PC-3 (cell line): ENCODE measurements at regions not wholly inside any gene's neighbourhood (a gene's known extent, or its start where the extent isn't known, plus 50 kb on each side); places are given as distances from the start of the nearest gene placed in this dataset.

Source experiments
- ATAC-seq: fragments of 200-7000 bp; cut with Tn5 transposase; 2 replicates; pipeline ENCODE4 v1.9.1; 2020; ENCODE audit warnings: mild to moderate bottlenecking, moderate library complexity
- BruUV-seq: library from RNA; stranded (reverse); fragments of 400-500 nt; replicated peaks from 2 replicates; lab custom pipeline; 2021; lab: Mats Ljungman, UMichigan
- CTCF ChIA-PET: fragments of 300-600 bp; sonication (Branson Sonifier 250); formaldehyde crosslinking; loops from one replicate; lab custom pipeline; 2022; ENCODE audit warnings: antibody characterized with exemption; lab: Charles Lee
- POLR2A ChIA-PET: fragments of 300-600 bp; sonication (Branson Sonifier 250); formaldehyde crosslinking; loops from one replicate; lab custom pipeline; 2022; ENCODE audit warnings: antibody characterized with exemption; ENCODE audit not compliant: unreplicated experiment; lab: Charles Lee
- DNase-seq: peaks from one replicate; pipeline ENCODE4 v3.0.0-alpha.2; 2015
- H2AFZ ChIP-seq: fragments of 300-600 bp; sonication (generic); 2 replicates; pipeline ENCODE4 v1.6.0; 2016; ENCODE audit warnings: antibody characterized with exemption, low read length
- H3F3A ChIP-seq: fragments of 300-600 bp; sonication (generic); one replicate; pipeline ENCODE4 v1.6.0; 2017; ENCODE audit warnings: antibody characterized with exemption, low read length, control low read depth, mild to moderate bottlenecking; ENCODE audit not compliant: unreplicated experiment
- H3K27ac ChIP-seq: fragments of 300-600 bp; sonication (generic); 2 replicates; pipeline ENCODE4 v1.5.1; 2016; ENCODE audit warnings: mild to moderate bottlenecking, low read length
- H3K27me3 ChIP-seq: fragments of 300-600 bp; sonication (generic); 2 replicates; pipeline ENCODE4 v1.6.1; 2016; ENCODE audit warnings: low read length, mixed read lengths
- H3K36me3 ChIP-seq: fragments of 300-600 bp; sonication (generic); 2 replicates; pipeline ENCODE4 v1.6.1; 2016; ENCODE audit warnings: low read depth, mixed run types, low read length, mixed read lengths
- H3K4me1 ChIP-seq: fragments of 300-600 bp; sonication (generic); 2 replicates; pipeline ENCODE4 v1.5.1; 2016; ENCODE audit warnings: low read length; ENCODE audit not compliant: insufficient read depth
- H3K4me2 ChIP-seq: fragments of 300-600 bp; sonication (generic); 2 replicates; pipeline ENCODE4 v1.6.0; 2016; ENCODE audit warnings: low read length
- H3K4me3 ChIP-seq: fragments of 300-600 bp; sonication (generic); 2 replicates; pipeline ENCODE4 v1.5.1; 2016; ENCODE audit warnings: mild to moderate bottlenecking, low read length, mixed read lengths
- H3K79me2 ChIP-seq: fragments of 300-600 bp; sonication (generic); 2 replicates; pipeline ENCODE4 v1.6.1; 2017; ENCODE audit warnings: low read length, mixed read lengths
- H3K9ac ChIP-seq: fragments of 300-600 bp; sonication (generic); 2 replicates; pipeline ENCODE4 v1.6.0; 2016; ENCODE audit warnings: mild to moderate bottlenecking, low read length
- H3K9me2 ChIP-seq: fragments of 300-600 bp; sonication (generic); replicated peaks from 2 replicates; pipeline ENCODE4 v1.6.1; 2016; ENCODE audit warnings: mixed run types, low read length, mixed read lengths
- H3K9me3 ChIP-seq: fragments of 300-600 bp; sonication (generic); 2 replicates; pipeline ENCODE4 v1.6.1; 2016; ENCODE audit warnings: low read length, mixed read lengths
- H4K20me1 ChIP-seq: fragments of 300-600 bp; sonication (generic); 2 replicates; pipeline ENCODE4 v1.6.1; 2016; ENCODE audit warnings: low read length, mixed read lengths
- CTCF ChIP-seq: fragments of 300-600 bp; sonication (generic); conservative IDR thresholded peaks from 2 replicates; pipeline ENCODE4 v1.5.1; 2017; ENCODE audit warnings: antibody characterized with exemption, low read depth, mild to moderate bottlenecking, low read length
- EZH2 ChIP-seq: fragments of 300-600 bp; sonication (generic); IDR thresholded peaks from one replicate; pipeline ENCODE4 v1.6.1; 2017; ENCODE audit warnings: antibody characterized with exemption, mild to moderate bottlenecking, low read length; ENCODE audit not compliant: unreplicated experiment
- EZH2phosphoT487 ChIP-seq: fragments of 300-600 bp; sonication (generic); IDR thresholded peaks from 2 replicates; pipeline ENCODE4 v1.6.1; 2018; ENCODE audit warnings: mild to moderate bottlenecking, antibody characterized with exemption, low read length, borderline replicate concordance
- intact Hi-C: fragments of 100-400 bp; cut with micrococcal nuclease; formaldehyde crosslinking; loops from 2 replicates; pipeline ENCODE4 v1.9.0; 2023

GRCh38 chr13:30113983-30114570, 193.3 kb downstream of the KATNAL1 start:
- BruUV-seq: no TSS peak
- H2AFZ ChIP-seq: peak overlapping the region; percentile 69
- ATAC-seq (0 out of 2 replicates have a peak, but pooled peaks have one; percentile 6), DNase-seq (no peak)
- H3K36me3 ChIP-seq: no peaks in the 10 kb centered on the region
- H3F3A ChIP-seq: no peaks in the 10 kb centered on the region
- peaks cover 22% of the 10 kb centered on the region for H3K4me1 ChIP-seq
- intact Hi-C loops: loop anchor here (1.0 to 5.0 kb wide), 4 partner anchors 82 to 605 kb away; no protein-coding TSS in a partner anchor
- H4K20me1 ChIP-seq: no peaks in the 10 kb centered on the region
- H3K79me2 ChIP-seq: no peaks in the 10 kb centered on the region
- H3K4me2 ChIP-seq: peak overlapping the region; percentile 90
- no peaks in the 10 kb centered on the region for H3K9me2 ChIP-seq
- POLR2A ChIA-PET: no interaction called here
- H3K9me3 ChIP-seq: no peaks in the 10 kb centered on the region
- H3K4me3 ChIP-seq: peak overlapping the region; percentile 72
- CTCF ChIA-PET: interaction anchor here (1.7 kb wide), 1 partner anchor 343 kb away, joined by 18 read pairs; no protein-coding TSS in a partner anchor
- peak overlapping the region; percentile 44; the same call in 1 of the 2 replicates for H3K9ac ChIP-seq
- H3K27me3 ChIP-seq: no peaks in the 10 kb centered on the region
- TF ChIP-seq CTCF: no peak
- TF ChIP-seq EZH2: no peak
- TF ChIP-seq EZH2phosphoT487: no peak
- no peak overlapping the region for H3K27ac ChIP-seq

DNA sequence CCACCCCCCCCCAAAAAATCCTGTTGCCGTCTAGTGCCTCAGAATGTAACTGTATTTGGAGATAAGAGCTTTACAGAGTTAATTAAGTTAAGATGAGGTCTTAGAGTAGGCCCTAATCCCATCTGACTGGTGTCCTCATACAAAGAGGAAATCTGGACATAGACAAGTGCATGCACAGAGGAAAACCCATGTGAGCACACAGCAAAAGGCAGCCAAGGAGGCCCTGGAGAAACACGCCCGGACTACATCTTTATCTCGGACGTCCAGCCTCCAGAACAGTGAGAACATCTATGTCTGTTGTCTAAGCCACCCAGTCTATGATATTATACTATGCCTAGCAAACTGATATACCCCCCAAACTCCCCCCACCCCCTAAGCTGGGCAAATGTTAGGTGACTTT, 193.8 kb downstream of the KATNAL1 start:
- Histone ChIP-seq H3K27me3 (no peaks in the 10 kb centered on the region), H3K9me2 (no peaks in the 10 kb centered on the region), H3K9me3 (no peaks in the 10 kb centered on the region), H3K4me3 (no peak overlapping the region), H3K36me3 (no peaks in the 10 kb centered on the region), H3K4me2 (no peak overlapping the region; the same call in 1 of the 2 replicates), H3F3A (no peaks in the 10 kb centered on the region), H3K79me2 (no peaks in the 10 kb centered on the region), H3K4me1 (peaks cover 25% of the 10 kb centered on the region), H3K9ac (no peak overlapping the region), H2AFZ (peak overlapping the region; percentile 69; the same call in 1 of the 2 replicates), H4K20me1 (no peaks in the 10 kb centered on the region), H3K27ac (no peak overlapping the region)
- no peak for DNase-seq
- BruUV-seq: no TSS peak
- no peak for TF ChIP-seq EZH2phosphoT487
- no peak for TF ChIP-seq CTCF
- TF ChIP-seq EZH2: no peak
- CTCF ChIA-PET: interaction anchor here (0.6 to 1.6 kb wide), 5 partner anchors 190 to 342 kb away, joined by 3 to 19 read pairs (median 5); partner anchors contain the start of gene UBL3
- POLR2A ChIA-PET: no interaction called here
- intact Hi-C loops: loop anchor here (1.0 to 5.0 kb wide), 3 partner anchors 81 to 342 kb away; no protein-coding TSS in a partner anchor
- no peak for ATAC-seq
